H1 (cell line): ENCODE measurements at regions not wholly inside any gene's neighbourhood (a gene's known extent, or its start where the extent isn't known, plus 50 kb on each side); places are given as distances from the start of the nearest gene placed in this dataset.

Experiments
- CTBP2 ChIP-seq: IDR thresholded peaks from 2 replicates; pipeline ENCODE4 v1.7.0; 2011; ENCODE audit warnings: borderline replicate concordance, mild to moderate bottlenecking, moderate library complexity, mixed read lengths, low read length; ENCODE audit not compliant: insufficient read depth, insufficient read length
- MAFK ChIP-seq: IDR thresholded peaks from 2 replicates; pipeline ENCODE4 v1.6.1; 2012; ENCODE audit warnings: low read depth, mild to moderate bottlenecking, improper control_type of control experiment, low read length
- TF ChIP-seq, protein P1 (sequence below): IDR thresholded peaks from 2 replicates; pipeline ENCODE4 v1.6.1; 2012; ENCODE audit warnings: inconsistent platforms

DNA sequence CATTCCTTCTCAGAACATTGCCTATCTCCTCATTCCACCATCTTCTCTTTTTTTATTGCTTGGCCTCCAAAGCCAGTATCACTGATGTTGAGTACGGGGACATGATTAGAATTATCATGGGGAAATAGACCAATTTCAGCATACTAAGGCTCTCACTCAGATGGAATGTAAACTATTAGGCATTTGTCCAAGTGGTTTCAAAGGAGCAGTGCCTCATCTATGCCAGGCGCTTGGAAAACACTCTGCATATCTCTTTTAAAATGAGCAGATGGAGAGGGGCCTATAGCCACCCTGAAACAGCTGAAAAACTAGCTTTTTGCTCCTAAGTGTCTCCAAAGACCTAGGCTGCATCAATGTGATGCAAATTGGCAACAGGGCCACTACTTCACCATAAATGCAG, 150.8 kb upstream of the DIPK2B start (continued):
- TF ChIP-seq, protein P1, sequence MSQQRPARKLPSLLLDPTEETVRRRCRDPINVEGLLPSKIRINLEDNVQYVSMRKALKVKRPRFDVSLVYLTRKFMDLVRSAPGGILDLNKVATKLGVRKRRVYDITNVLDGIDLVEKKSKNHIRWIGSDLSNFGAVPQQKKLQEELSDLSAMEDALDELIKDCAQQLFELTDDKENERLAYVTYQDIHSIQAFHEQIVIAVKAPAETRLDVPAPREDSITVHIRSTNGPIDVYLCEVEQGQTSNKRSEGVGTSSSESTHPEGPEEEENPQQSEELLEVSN, result no peak
- TF ChIP-seq CTBP2, result no peak
- no peak for TF ChIP-seq MAFK
